Neural progenitor cell (in vitro differentiated cells): ENCODE measurements at regions not wholly inside any gene's neighbourhood (a gene's known extent, or its start where the extent isn't known, plus 50 kb on each side); places are given as distances from the start of the nearest gene placed in this dataset.

Experiments
- EZH2 ChIP-seq: fragments of 200-600 bp; sonication (generic); IDR thresholded peaks from 2 replicates; pipeline ENCODE4 v1.6.1; 2017; ENCODE audit warnings: antibody characterized with exemption, mild to moderate bottlenecking, moderate library complexity
- TF ChIP-seq, protein P1 (sequence below): fragments of 200-600 bp; sonication (generic); IDR thresholded peaks from 2 replicates; pipeline ENCODE4 v1.5.1; 2017; ENCODE audit warnings: antibody characterized with exemption, mild to moderate bottlenecking

DNA sequence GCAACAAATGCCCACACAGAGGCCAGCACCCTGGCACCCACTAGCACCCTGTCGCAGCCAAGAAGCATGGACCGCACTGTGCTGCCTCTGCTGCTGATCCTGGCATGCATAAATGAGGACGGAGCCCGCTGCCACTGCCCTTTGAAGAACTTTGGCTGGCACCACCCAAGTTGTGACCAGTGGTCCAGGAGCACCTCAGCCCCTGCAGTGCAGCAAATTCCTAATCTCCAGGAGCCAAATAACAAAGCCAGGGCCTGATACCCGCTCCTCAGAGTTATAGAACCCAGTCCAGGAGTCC lies 807.2 kb downstream of the GLUD2 start:
- TF ChIP-seq, protein P1, sequence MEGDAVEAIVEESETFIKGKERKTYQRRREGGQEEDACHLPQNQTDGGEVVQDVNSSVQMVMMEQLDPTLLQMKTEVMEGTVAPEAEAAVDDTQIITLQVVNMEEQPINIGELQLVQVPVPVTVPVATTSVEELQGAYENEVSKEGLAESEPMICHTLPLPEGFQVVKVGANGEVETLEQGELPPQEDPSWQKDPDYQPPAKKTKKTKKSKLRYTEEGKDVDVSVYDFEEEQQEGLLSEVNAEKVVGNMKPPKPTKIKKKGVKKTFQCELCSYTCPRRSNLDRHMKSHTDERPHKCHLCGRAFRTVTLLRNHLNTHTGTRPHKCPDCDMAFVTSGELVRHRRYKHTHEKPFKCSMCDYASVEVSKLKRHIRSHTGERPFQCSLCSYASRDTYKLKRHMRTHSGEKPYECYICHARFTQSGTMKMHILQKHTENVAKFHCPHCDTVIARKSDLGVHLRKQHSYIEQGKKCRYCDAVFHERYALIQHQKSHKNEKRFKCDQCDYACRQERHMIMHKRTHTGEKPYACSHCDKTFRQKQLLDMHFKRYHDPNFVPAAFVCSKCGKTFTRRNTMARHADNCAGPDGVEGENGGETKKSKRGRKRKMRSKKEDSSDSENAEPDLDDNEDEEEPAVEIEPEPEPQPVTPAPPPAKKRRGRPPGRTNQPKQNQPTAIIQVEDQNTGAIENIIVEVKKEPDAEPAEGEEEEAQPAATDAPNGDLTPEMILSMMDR: no peak
- no peak for TF ChIP-seq EZH2
